ENCODE measurements at regions not wholly inside any gene's neighbourhood (a gene's known extent, or its start where the extent isn't known, plus 50 kb on each side); places are given as distances from the start of the nearest gene placed in this dataset.

GRCh38 chr15:97087006-97087741, 756.7 kb downstream of the NR2F2 start:
- in situ Hi-C loops (cut with HindIII; ENCODE audit: low pct_unique_long_range_greater_than_20kb, low sequenced_read_pairs), result no loop called here
- no peak for DNase-seq (ENCODE audit: low read depth, low spot score)

DNA sequence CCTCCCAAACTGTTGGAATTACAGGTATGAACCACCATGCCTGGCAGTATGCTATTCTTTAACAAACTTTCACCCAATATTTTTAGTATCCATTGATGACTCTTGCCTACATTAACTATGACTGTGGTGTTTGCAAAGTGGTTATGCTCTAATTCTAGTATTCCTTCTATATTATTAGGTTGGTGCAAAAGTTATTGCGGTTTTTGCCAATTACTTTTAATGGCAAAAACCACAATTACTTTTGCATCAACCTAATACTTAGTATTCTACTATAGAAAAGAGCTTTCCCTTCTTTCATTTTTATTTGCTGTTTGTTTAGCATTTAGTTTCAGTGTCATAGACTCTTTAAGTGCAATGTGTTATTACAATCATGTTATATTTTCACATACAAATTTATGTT, 760.6 kb downstream of the NR2F2 start:
- no peak for DNase-seq (ENCODE audit: low read depth, low spot score)
- in situ Hi-C loops (cut with HindIII; ENCODE audit: low pct_unique_long_range_greater_than_20kb, low sequenced_read_pairs), result no loop called here

DNA sequence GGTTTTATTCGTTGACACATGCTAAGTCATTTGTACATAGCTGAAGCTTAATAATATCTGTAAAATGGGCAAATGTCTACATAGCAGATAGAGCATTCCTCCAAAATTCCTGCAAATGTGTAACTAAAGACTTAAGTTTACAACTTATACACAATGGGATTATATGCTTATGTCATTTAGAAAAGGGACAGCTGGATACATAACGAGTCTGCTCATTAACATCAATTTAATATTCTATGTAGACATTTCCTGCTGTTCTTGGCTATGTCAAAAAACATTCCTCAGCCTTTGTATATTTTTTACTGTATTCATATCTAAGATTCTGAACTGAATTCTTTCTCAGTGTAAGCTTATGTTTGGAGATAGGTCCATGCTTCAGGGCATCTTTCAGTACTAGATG, 762.2 kb downstream of the NR2F2 start:
- in situ Hi-C loops (cut with HindIII; ENCODE audit: low pct_unique_long_range_greater_than_20kb, low sequenced_read_pairs), result no loop called here
- DNase-seq (ENCODE audit: low read depth, low spot score), result no peak

DNA sequence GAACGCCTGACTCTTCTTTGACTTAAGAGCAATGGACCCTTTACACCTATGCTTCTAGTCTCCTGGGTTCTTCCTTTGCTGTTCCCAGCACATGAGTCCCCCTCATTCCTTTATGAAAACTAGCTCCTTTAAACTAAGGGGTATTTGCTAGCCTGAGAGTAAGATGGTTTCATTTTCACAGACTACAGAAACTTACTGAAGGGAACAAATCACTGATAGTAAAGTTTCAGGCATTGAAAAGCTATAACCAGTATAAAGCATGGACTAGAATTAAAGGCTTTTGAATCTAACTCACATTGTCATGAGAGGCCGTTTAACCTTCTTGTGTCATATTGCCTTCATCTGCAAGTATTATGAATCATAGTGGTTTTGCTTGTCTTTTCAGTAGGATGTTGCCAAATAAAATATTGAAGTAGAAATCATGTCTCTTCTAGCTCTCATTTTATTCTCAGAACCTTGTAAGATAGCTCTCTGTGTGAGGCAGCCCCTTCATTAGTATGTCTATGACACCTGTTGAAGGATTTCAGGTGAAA, 765.9 kb downstream of the NR2F2 start:
- in situ Hi-C loops (cut with HindIII; ENCODE audit: low pct_unique_long_range_greater_than_20kb, low sequenced_read_pairs), result no loop called here
- DNase-seq (ENCODE audit: low read depth, low spot score), result no peak

- DNase-seq (ENCODE audit: low read depth, low spot score), result no peak
- in situ Hi-C loops (cut with HindIII; ENCODE audit: low pct_unique_long_range_greater_than_20kb, low sequenced_read_pairs), result no loop called here
Measured at GRCh38 chr15:97099040-97099439, 768.5 kb downstream of the NR2F2 start.

DNA sequence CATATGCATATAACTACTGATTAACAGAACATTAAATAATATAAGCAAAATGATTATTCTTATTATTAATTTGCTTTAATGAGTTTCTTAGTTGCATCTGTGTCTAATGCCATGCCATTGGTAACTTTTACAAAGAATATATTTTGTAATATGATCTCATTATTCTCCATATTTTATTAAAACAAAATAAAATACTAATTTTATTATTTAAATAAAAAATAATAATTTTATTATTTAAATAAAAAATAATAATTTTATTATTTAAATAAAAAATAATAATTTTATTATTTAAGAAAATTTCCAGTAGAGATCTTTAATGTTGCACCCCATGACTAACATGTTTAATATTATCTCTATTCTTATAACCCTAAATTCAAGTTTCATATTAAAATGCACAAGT, 771.1 kb downstream of the NR2F2 start:
- DNase-seq (ENCODE audit: low read depth, low spot score), result no peak
- in situ Hi-C loops (cut with HindIII; ENCODE audit: low pct_unique_long_range_greater_than_20kb, low sequenced_read_pairs), result no loop called here

GRCh38 chr15:97114900-97115760, 784.6 kb downstream of the NR2F2 start:
- DNase-seq (ENCODE audit: low read depth, low spot score), result no peak
- in situ Hi-C loops (cut with HindIII; ENCODE audit: low pct_unique_long_range_greater_than_20kb, low sequenced_read_pairs), result no loop called here

DNA sequence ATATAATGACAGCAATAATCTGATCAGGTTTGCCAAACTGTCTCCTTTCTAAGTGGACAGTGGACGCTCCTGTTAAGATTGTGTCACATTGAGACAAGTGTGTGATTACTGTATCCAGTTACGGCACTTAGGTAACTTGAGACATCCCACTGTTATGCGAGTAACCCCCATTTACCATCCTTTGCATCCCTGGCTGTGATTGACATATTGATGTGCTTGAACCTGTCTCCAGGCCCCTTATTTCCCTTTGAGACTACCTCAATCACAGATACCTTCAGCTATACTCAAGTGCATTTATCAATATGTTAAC, 785.2 kb downstream of the NR2F2 start:
- DNase-seq (ENCODE audit: low read depth, low spot score), result no peak
- in situ Hi-C loops (cut with HindIII; ENCODE audit: low pct_unique_long_range_greater_than_20kb, low sequenced_read_pairs), result no loop called here

DNA sequence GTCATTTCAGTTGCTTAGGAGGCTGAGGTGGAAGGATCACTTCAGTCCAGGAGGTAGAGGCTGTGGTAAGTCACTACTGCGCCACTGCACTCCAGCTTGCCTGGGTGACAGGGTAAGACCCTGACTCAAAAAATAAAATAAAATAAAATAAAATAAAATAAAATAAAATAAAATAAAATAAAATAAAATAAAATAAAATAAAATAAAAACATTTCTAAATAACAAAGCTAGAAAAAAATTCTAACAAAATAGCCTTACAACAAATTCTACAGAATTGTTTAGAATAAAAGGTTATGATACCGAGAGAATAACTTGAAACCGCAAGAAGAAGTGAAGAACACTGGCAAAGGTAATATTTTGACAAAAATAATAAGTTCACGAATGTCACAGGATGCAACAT, 794.3 kb downstream of the NR2F2 start:
- in situ Hi-C loops (cut with HindIII; ENCODE audit: low pct_unique_long_range_greater_than_20kb, low sequenced_read_pairs), result no loop called here
- DNase-seq (ENCODE audit: low read depth, low spot score), result no peak

DNA sequence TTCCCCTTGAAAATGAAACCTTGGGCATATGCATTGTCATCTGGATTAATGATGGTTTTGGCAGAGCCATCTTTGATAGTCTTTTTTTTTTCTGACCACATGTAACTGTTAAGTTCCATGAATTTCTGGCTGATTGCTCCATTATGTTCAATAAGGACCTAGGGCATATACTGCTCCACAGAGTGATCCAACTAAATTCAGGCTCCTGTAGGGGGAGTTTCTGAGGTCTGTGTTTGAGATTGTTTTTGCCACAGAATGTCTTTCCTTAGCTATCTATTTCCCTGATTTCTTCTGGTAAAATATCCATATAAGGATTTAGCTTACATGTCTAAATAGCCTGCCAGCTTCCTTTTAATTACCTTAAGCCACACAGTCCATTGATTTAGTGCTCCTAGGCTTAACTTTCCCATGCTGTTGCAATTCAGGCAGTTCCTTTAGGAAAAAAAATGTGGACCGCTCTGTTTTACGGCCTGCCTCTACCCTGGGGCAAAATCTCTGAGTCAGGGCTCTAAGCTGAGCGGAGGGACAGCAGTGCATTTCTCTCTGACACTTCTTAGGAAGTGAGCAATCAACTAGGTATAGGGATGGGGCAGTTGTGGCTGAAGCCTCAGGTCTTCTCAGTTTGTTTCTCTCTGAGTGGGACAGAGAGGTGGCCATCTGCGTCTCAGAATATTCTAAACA, 796.2 kb downstream of the NR2F2 start:
- DNase-seq (ENCODE audit: low read depth, low spot score), result no peak
- in situ Hi-C loops (cut with HindIII; ENCODE audit: low pct_unique_long_range_greater_than_20kb, low sequenced_read_pairs), result no loop called here

DNA sequence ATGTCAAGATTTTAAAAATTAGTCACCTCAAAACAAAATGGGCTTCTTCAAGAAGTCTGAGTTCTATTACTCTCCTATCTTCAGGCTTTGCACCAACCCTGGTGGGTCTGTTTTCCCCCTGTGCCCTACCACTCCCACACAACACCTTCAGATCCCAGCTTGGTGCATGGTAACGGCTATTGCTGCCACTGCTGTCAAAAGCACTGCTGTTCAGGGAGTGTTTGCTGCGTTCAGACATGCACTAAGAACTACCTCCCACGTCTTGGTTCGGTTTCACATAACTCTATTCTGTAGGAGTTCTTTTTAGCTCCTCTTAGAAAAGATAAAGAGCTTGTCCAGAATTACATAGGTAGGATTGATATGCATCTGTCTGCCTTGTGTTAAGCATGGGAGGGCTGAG, 799.2 kb downstream of the NR2F2 start:
- DNase-seq (ENCODE audit: low read depth, low spot score), result no peak
- in situ Hi-C loops (cut with HindIII; ENCODE audit: low pct_unique_long_range_greater_than_20kb, low sequenced_read_pairs), result no loop called here

DNA sequence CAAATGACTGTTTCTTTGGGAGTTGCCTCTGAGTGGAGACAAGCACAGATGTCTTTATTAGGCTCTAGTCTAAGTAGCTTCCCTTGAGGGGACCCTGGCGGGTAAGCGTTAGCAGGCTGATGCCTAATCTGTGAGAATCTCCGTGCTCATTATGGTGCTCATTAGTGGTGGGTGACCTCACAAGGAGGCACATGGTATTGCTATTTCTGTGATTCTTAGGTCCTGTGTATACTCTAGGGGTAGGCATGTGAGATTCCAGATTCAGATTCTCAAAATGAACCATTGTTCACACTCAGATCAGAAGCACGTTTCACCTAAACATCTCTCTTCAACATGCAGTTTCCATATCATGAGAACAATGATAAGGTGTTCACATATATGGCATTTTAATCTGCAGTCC, 809.7 kb downstream of the NR2F2 start:
- no peak for DNase-seq (ENCODE audit: low read depth, low spot score)
- in situ Hi-C loops (cut with HindIII; ENCODE audit: low pct_unique_long_range_greater_than_20kb, low sequenced_read_pairs), result no loop called here

- DNase-seq (ENCODE audit: low read depth, low spot score), result no peak
- in situ Hi-C loops (cut with HindIII; ENCODE audit: low pct_unique_long_range_greater_than_20kb, low sequenced_read_pairs), result no loop called here
Measured at GRCh38 chr15:97141360-97141759, 810.9 kb downstream of the NR2F2 start.

GRCh38 chr15:97141871-97142270, 811.4 kb downstream of the NR2F2 start:
- DNase-seq (ENCODE audit: low read depth, low spot score), result no peak
- in situ Hi-C loops (cut with HindIII; ENCODE audit: low pct_unique_long_range_greater_than_20kb, low sequenced_read_pairs), result no loop called here

GRCh38 chr15:97143592-97144376, 813.3 kb downstream of the NR2F2 start:
- no peak for DNase-seq (ENCODE audit: low read depth, low spot score)
- in situ Hi-C loops (cut with HindIII; ENCODE audit: low pct_unique_long_range_greater_than_20kb, low sequenced_read_pairs), result no loop called here

DNA sequence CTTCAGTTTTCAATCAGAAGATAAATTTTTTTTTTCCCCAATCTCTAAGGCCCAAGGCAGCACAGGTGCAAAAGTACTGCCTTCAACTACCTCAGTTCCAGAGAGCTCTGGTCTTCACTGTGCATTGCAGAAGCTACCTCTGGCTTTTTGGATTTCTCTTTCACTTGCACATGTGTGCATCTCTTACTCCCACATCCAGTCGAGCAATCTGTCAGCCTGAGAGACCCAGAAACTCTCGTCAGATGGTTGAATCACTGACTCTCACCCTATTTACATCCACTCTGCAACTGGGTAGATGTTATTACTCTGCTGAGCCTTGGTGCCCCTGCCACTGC, 813.8 kb downstream of the NR2F2 start:
- in situ Hi-C loops (cut with HindIII; ENCODE audit: low pct_unique_long_range_greater_than_20kb, low sequenced_read_pairs), result no loop called here
- no peak for DNase-seq (ENCODE audit: low read depth, low spot score)

DNA sequence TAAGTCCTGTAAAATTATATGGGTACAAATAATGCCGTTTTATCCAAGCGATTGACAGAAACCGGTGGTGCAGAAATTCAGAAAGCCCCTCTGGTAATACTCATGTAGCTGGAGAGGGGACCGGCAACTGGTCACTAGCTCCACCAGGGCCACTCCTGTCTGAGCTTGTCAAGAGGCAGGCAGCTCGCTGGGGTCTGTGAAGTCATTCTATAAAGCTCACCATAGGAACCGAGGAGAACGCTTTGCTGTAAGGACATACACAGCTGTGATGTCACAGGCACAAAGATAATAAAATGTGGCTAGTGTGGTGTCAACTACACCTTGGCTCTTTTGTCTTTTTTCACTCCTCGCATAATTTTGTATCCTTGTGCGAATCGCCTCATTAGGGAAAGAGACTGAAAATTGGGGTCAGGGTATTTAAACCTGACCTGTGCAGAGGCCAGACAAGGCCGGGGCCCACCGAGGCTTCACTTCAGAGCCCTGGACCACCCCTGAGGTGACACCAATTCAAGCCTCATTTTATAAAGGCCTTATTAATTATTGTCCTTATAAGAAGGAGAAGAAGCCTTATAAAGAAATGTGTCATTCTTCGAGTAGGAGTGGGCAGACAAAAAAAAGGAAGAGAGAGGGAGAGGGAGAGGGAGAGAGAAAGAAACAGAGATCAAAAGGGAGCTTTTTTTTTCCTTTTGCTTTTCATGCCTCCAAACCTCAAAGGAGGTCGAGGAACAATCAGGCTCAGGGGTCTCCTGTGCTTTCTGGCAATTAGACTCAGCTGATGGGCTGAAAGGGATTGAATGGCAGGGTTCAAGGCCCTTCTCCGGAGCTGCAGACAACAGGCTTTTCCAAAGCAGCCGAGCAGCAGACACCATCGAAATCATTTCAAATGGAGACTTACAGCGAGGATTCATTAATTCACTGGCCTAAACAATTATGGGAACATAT, 813.3 kb upstream of the ARRDC4 start:
- DNase-seq (ENCODE audit: low read depth, low spot score), result no peak
- in situ Hi-C loops (cut with HindIII; ENCODE audit: low pct_unique_long_range_greater_than_20kb, low sequenced_read_pairs), result no loop called here

Measured in SK-MEL-5 (cell line).